ENCODE measurements at regions not wholly inside any gene's neighbourhood (a gene's known extent, or its start where the extent isn't known, plus 50 kb on each side); places are given as distances from the start of the nearest gene placed in this dataset.

GRCh38 chr12:92612611-92613010 is 90.2 kb upstream of the PLEKHG7 start:
- Histone ChIP-seq H3K4me3 (ENCODE audit: low read length) (no peak overlapping the region), H3K36me3 (ENCODE audit: insufficient read depth, low read length) (no peaks in the 10 kb centered on the region), H3K27me3 (ENCODE audit: insufficient read depth, low read length, poor library complexity, severe bottlenecking) (no peaks in the 10 kb centered on the region), H3K9me3 (ENCODE audit: low read length) (no peaks in the 10 kb centered on the region), H3K27ac (ENCODE audit: low read depth, low read length) (no peak overlapping the region), H3K4me1 (ENCODE audit: insufficient read depth, low read length) (no peaks in the 10 kb centered on the region)
- ChIA-PET POLR2A (no interaction called here), CTCF (no interaction called here)
- no peak for DNase-seq
- peaks cover 0 to 1% of the 10 kb centered on the region in 2 donors for H3K27me3 Mint-ChIP-seq
- H3K4me3 Mint-ChIP-seq = no peak overlapping the region
- H3K9me3 Mint-ChIP-seq = no peaks in the 10 kb centered on the region
- H3K27ac Mint-ChIP-seq = peak overlapping the region in 3 of 8 donors; percentile 0 to 59 (median 35)
- H3K4me1 Mint-ChIP-seq = peaks cover 4 to 11% (median 11%) of the 10 kb centered on the region in 3 donors
- H3K36me3 Mint-ChIP-seq = no peaks in the 10 kb centered on the region

- no peaks in the 10 kb centered on the region for H3K4me1 ChIP-seq (ENCODE audit: insufficient read depth, low read length)
- Mint-ChIP-seq H3K4me1 (peaks cover 4 to 16% (median 11%) of the 10 kb centered on the region in 3 donors), H3K9me3 (no peaks in the 10 kb centered on the region), H3K4me3 (no peak overlapping the region), H3K36me3 (no peaks in the 10 kb centered on the region), H3K27me3 (peaks cover 0 to 1% of the 10 kb centered on the region in 2 donors), H3K27ac (peak overlapping the region in 6 of 8 donors; percentile 6 to 83 (median 31))
- CTCF ChIA-PET = interaction anchor here (1.2 to 1.7 kb wide), 2 partner anchors 13 to 1226 kb away, joined by 3 to 5 read pairs; no protein-coding TSS in a partner anchor
- POLR2A ChIA-PET = interaction anchor here (0.6 kb wide), 1 partner anchor 330 kb away, joined by 4 read pairs; no protein-coding TSS in a partner anchor
- no peaks in the 10 kb centered on the region for H3K27me3 ChIP-seq (ENCODE audit: insufficient read depth, low read length, poor library complexity, severe bottlenecking)
- H3K4me3 ChIP-seq (ENCODE audit: low read length) = no peak overlapping the region
- DNase-seq = peak in 2 of 5 donors; percentile 6 to 17
- H3K36me3 ChIP-seq (ENCODE audit: insufficient read depth, low read length) = no peaks in the 10 kb centered on the region
- H3K27ac ChIP-seq (ENCODE audit: low read depth, low read length) = no peak overlapping the region
- no peaks in the 10 kb centered on the region for H3K9me3 ChIP-seq (ENCODE audit: low read length)
Measured at GRCh38 chr12:92608151-92609091, 94.4 kb upstream of the PLEKHG7 start.

GRCh38 chr12:92606956-92607355 is 95.8 kb upstream of the PLEKHG7 start:
- H3K36me3 ChIP-seq (ENCODE audit: insufficient read depth, low read length) = no peaks in the 10 kb centered on the region
- POLR2A ChIA-PET = no interaction called here

GRCh38 chr12:92605621-92606170 is 97.1 kb upstream of the PLEKHG7 start:
- no peaks in the 10 kb centered on the region for H3K4me1 ChIP-seq (ENCODE audit: insufficient read depth, low read length)
- POLR2A ChIA-PET = no interaction called here
- H3K27ac Mint-ChIP-seq = peak overlapping the region in 1 of 8 donors; percentile 17

More at GRCh38 chr12:92606956-92607355, 95.8 kb upstream of the PLEKHG7 start:
- H3K27me3 Mint-ChIP-seq = peaks cover 0 to 1% of the 10 kb centered on the region in 2 donors
- H3K27ac Mint-ChIP-seq = no peak overlapping the region
- H3K4me3 ChIP-seq (ENCODE audit: low read length) = no peak overlapping the region
- no peak for DNase-seq
- no peaks in the 10 kb centered on the region for H3K4me1 ChIP-seq (ENCODE audit: insufficient read depth, low read length)
- CTCF ChIA-PET = interaction anchor here (0.6 to 1.7 kb wide), 2 partner anchors 12 to 953 kb away, joined by 3 to 5 read pairs; no protein-coding TSS in a partner anchor
- H3K36me3 Mint-ChIP-seq = peaks cover 0 to 2% (median 1%) of the 10 kb centered on the region in 3 donors
- peaks cover 4 to 20% (median 13%) of the 10 kb centered on the region in 3 donors for H3K4me1 Mint-ChIP-seq
- H3K9me3 ChIP-seq (ENCODE audit: low read length) = no peaks in the 10 kb centered on the region
- no peaks in the 10 kb centered on the region for H3K27me3 ChIP-seq (ENCODE audit: insufficient read depth, low read length, poor library complexity, severe bottlenecking)
- H3K27ac ChIP-seq (ENCODE audit: low read depth, low read length) = no peak overlapping the region
- no peak overlapping the region for H3K4me3 Mint-ChIP-seq
- H3K9me3 Mint-ChIP-seq = peaks cover 0 to 2% (median 1%) of the 10 kb centered on the region in 5 donors

GRCh38 chr12:92604786-92605185 is 98.0 kb upstream of the PLEKHG7 start:
- peaks cover 4 to 20% (median 16%) of the 10 kb centered on the region in 3 donors for H3K4me1 Mint-ChIP-seq
- H3K36me3 ChIP-seq (ENCODE audit: insufficient read depth, low read length) = no peaks in the 10 kb centered on the region
- no peak for DNase-seq
- no peaks in the 10 kb centered on the region for H3K4me1 ChIP-seq (ENCODE audit: insufficient read depth, low read length)
- H3K27ac ChIP-seq (ENCODE audit: low read depth, low read length) = no peak overlapping the region
- CTCF ChIA-PET = interaction anchor here (1.2 kb wide), 1 partner anchor 1223 kb away, joined by 3 read pairs; no protein-coding TSS in a partner anchor
- peaks cover 5 to 14% (median 10%) of the 10 kb centered on the region in 5 donors for H3K9me3 Mint-ChIP-seq
- H3K9me3 ChIP-seq (ENCODE audit: low read length) = no peaks in the 10 kb centered on the region
- peak overlapping the region in 1 of 8 donors; percentile 91 for H3K27ac Mint-ChIP-seq
- H3K4me3 ChIP-seq (ENCODE audit: low read length) = no peak overlapping the region
- no peak overlapping the region for H3K4me3 Mint-ChIP-seq
- peaks cover 2 to 16% (median 4%) of the 10 kb centered on the region in 3 donors for H3K36me3 Mint-ChIP-seq
- POLR2A ChIA-PET = no interaction called here
- peaks cover 0 to 1% of the 10 kb centered on the region in 2 donors for H3K27me3 Mint-ChIP-seq
- no peaks in the 10 kb centered on the region for H3K27me3 ChIP-seq (ENCODE audit: insufficient read depth, low read length, poor library complexity, severe bottlenecking)

More at GRCh38 chr12:92605621-92606170, 97.1 kb upstream of the PLEKHG7 start:
- H3K4me1 Mint-ChIP-seq = peaks cover 4 to 20% (median 16%) of the 10 kb centered on the region in 3 donors
- no peak overlapping the region for H3K4me3 ChIP-seq (ENCODE audit: low read length)
- H3K9me3 ChIP-seq (ENCODE audit: low read length) = no peaks in the 10 kb centered on the region
- no peak for DNase-seq
- H3K4me3 Mint-ChIP-seq = no peak overlapping the region
- H3K27ac ChIP-seq (ENCODE audit: low read depth, low read length) = no peak overlapping the region
- peaks cover 2 to 12% (median 2%) of the 10 kb centered on the region in 3 donors for H3K36me3 Mint-ChIP-seq
- H3K9me3 Mint-ChIP-seq = peaks cover 4 to 7% (median 7%) of the 10 kb centered on the region in 5 donors
- no peaks in the 10 kb centered on the region for H3K27me3 ChIP-seq (ENCODE audit: insufficient read depth, low read length, poor library complexity, severe bottlenecking)
- H3K27me3 Mint-ChIP-seq = peaks cover 0 to 1% of the 10 kb centered on the region in 2 donors
- no peaks in the 10 kb centered on the region for H3K36me3 ChIP-seq (ENCODE audit: insufficient read depth, low read length)
- CTCF ChIA-PET = no interaction called here

- ChIA-PET POLR2A (no interaction called here), CTCF (interaction anchor here (1.0 to 1.2 kb wide), 2 partner anchors 9 to 1222 kb away, joined by 3 read pairs; no protein-coding TSS in a partner anchor)
- Mint-ChIP-seq H3K9me3 (peaks cover 13 to 22% (median 17%) of the 10 kb centered on the region in 5 donors), H3K4me3 (no peak overlapping the region), H3K27ac (peak overlapping the region in 3 of 8 donors; percentile 0 to 71 (median 70)), H3K27me3 (peaks cover 0 to 1% of the 10 kb centered on the region in 2 donors), H3K4me1 (peaks cover 4 to 20% (median 16%) of the 10 kb centered on the region in 3 donors), H3K36me3 (peaks cover 7 to 24% (median 8%) of the 10 kb centered on the region in 3 donors)
- Histone ChIP-seq H3K4me1 (ENCODE audit: insufficient read depth, low read length) (no peaks in the 10 kb centered on the region), H3K27ac (ENCODE audit: low read depth, low read length) (no peak overlapping the region), H3K4me3 (ENCODE audit: low read length) (no peak overlapping the region), H3K27me3 (ENCODE audit: insufficient read depth, low read length, poor library complexity, severe bottlenecking) (no peaks in the 10 kb centered on the region), H3K36me3 (ENCODE audit: insufficient read depth, low read length) (no peaks in the 10 kb centered on the region), H3K9me3 (ENCODE audit: low read length) (no peaks in the 10 kb centered on the region)
- DNase-seq = no peak
Measured at GRCh38 chr12:92603741-92604432, 98.9 kb upstream of the PLEKHG7 start.

GRCh38 chr12:92602930-92603623 is 99.7 kb upstream of the PLEKHG7 start:
- POLR2A ChIA-PET = no interaction called here
- no peaks in the 10 kb centered on the region for H3K4me1 ChIP-seq (ENCODE audit: insufficient read depth, low read length)
- DNase-seq = no peak
- Mint-ChIP-seq H3K4me3 (no peak overlapping the region), H3K27me3 (no peaks in the 10 kb centered on the region), H3K9me3 (peaks cover 15 to 25% (median 18%) of the 10 kb centered on the region in 5 donors), H3K27ac (peak overlapping the region in 4 of 8 donors; percentile 1 to 80 (median 44)), H3K4me1 (peaks cover 1 to 15% (median 12%) of the 10 kb centered on the region in 3 donors), H3K36me3 (peaks cover 8 to 29% (median 10%) of the 10 kb centered on the region in 3 donors)
- CTCF ChIA-PET = interaction anchor here (1.0 kb wide), 1 partner anchor 9 kb away, joined by 3 read pairs; no protein-coding TSS in a partner anchor
- no peak overlapping the region for H3K4me3 ChIP-seq (ENCODE audit: low read length)
- no peaks in the 10 kb centered on the region for H3K36me3 ChIP-seq (ENCODE audit: insufficient read depth, low read length)
- H3K27me3 ChIP-seq (ENCODE audit: insufficient read depth, low read length, poor library complexity, severe bottlenecking) = no peaks in the 10 kb centered on the region
- H3K9me3 ChIP-seq (ENCODE audit: low read length) = no peaks in the 10 kb centered on the region
- no peak overlapping the region for H3K27ac ChIP-seq (ENCODE audit: low read depth, low read length)

All from CD8-positive, alpha-beta memory T cell (primary cell).